IMR-90 (cell line): ENCODE measurements at regions not wholly inside any gene's neighbourhood (a gene's known extent, or its start where the extent isn't known, plus 50 kb on each side); places are given as distances from the start of the nearest gene placed in this dataset.

Experiments used
- CHD1 ChIP-seq: IDR thresholded peaks from 2 replicates; pipeline ENCODE4 v1.6.1; 2012; ENCODE audit warnings: low read depth, low read length, improper control_type of control experiment
- ELK1 ChIP-seq: fragments of 150-350 bp; IDR thresholded peaks from 2 replicates; pipeline ENCODE4 v1.6.1; 2016; ENCODE audit warnings: low read depth, mild to moderate bottlenecking, low read length, moderate library complexity, borderline replicate concordance
- FOS ChIP-seq: fragments of 150-350 bp; IDR thresholded peaks from 2 replicates; pipeline ENCODE4 v1.6.1; 2016; ENCODE audit warnings: low read depth, low read length
- MAFK ChIP-seq: IDR thresholded peaks from 2 replicates; pipeline ENCODE4 v1.6.1; 2012; ENCODE audit warnings: low read depth, low read length, improper control_type of control experiment
- MAZ ChIP-seq: IDR thresholded peaks from 2 replicates; pipeline ENCODE4 v1.6.1; 2012; ENCODE audit warnings: low read depth, mild to moderate bottlenecking, low read length, improper control_type of control experiment, moderate library complexity, borderline replicate concordance
- NFE2L2 ChIP-seq: fragments of 150-350 bp; IDR thresholded peaks from 2 replicates; pipeline ENCODE4 v1.6.1; 2016; ENCODE audit warnings: low read depth, mild to moderate bottlenecking, low read length
- POLR2A ChIP-seq: IDR thresholded peaks from 2 replicates; pipeline ENCODE4 v1.6.1; 2012; ENCODE audit warnings: mild to moderate bottlenecking, low read depth, low read length
- RAD21 ChIP-seq: IDR thresholded peaks from 2 replicates; pipeline ENCODE4 v1.6.1; 2012; ENCODE audit warnings: low read length, improper control_type of control experiment
- RCOR1 ChIP-seq: IDR thresholded peaks from 2 replicates; pipeline ENCODE4 v1.6.1; 2012; ENCODE audit warnings: mild to moderate bottlenecking, low read length, improper control_type of control experiment; ENCODE audit not compliant: insufficient replicate concordance
- SMC3 ChIP-seq: fragments of 150-350 bp; IDR thresholded peaks from 2 replicates; pipeline ENCODE4 v1.6.1; 2016; ENCODE audit warnings: low read depth, mild to moderate bottlenecking, antibody characterized with exemption, low read length, moderate library complexity
- TF ChIP-seq, protein P1 (sequence below): conservative IDR thresholded peaks from 2 replicates; pipeline ENCODE4 v1.5.1; 2012; ENCODE audit warnings: mild to moderate bottlenecking, low read depth, low read length, improper control_type of control experiment
- TF ChIP-seq, protein P2 (sequence below): fragments of 150-350 bp; IDR thresholded peaks from 2 replicates; pipeline ENCODE4 v1.6.1; 2017; ENCODE audit warnings: mild to moderate bottlenecking, antibody characterized with exemption, low read length, low read depth

GRCh38 chr11:107249054-107249453 lies 208.6 kb downstream of the CWF19L2 start:
- TF ChIP-seq, protein P1, sequence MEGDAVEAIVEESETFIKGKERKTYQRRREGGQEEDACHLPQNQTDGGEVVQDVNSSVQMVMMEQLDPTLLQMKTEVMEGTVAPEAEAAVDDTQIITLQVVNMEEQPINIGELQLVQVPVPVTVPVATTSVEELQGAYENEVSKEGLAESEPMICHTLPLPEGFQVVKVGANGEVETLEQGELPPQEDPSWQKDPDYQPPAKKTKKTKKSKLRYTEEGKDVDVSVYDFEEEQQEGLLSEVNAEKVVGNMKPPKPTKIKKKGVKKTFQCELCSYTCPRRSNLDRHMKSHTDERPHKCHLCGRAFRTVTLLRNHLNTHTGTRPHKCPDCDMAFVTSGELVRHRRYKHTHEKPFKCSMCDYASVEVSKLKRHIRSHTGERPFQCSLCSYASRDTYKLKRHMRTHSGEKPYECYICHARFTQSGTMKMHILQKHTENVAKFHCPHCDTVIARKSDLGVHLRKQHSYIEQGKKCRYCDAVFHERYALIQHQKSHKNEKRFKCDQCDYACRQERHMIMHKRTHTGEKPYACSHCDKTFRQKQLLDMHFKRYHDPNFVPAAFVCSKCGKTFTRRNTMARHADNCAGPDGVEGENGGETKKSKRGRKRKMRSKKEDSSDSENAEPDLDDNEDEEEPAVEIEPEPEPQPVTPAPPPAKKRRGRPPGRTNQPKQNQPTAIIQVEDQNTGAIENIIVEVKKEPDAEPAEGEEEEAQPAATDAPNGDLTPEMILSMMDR: no peak
- TF ChIP-seq FOS: no peak
- TF ChIP-seq, protein P2, sequence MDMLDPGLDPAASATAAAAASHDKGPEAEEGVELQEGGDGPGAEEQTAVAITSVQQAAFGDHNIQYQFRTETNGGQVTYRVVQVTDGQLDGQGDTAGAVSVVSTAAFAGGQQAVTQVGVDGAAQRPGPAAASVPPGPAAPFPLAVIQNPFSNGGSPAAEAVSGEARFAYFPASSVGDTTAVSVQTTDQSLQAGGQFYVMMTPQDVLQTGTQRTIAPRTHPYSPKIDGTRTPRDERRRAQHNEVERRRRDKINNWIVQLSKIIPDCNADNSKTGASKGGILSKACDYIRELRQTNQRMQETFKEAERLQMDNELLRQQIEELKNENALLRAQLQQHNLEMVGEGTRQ: no peak
- TF ChIP-seq POLR2A: no peak
- no peak for TF ChIP-seq RAD21
- no peak for TF ChIP-seq NFE2L2
- TF ChIP-seq SMC3: no peak
- TF ChIP-seq ELK1: no peak
- no peak for TF ChIP-seq RCOR1
- no peak for TF ChIP-seq CHD1
- no peak for TF ChIP-seq MAZ
- TF ChIP-seq MAFK: no peak
